ENCODE measurements at regions not wholly inside any gene's neighbourhood (a gene's known extent, or its start where the extent isn't known, plus 50 kb on each side); places are given as distances from the start of the nearest gene placed in this dataset.

DNA sequence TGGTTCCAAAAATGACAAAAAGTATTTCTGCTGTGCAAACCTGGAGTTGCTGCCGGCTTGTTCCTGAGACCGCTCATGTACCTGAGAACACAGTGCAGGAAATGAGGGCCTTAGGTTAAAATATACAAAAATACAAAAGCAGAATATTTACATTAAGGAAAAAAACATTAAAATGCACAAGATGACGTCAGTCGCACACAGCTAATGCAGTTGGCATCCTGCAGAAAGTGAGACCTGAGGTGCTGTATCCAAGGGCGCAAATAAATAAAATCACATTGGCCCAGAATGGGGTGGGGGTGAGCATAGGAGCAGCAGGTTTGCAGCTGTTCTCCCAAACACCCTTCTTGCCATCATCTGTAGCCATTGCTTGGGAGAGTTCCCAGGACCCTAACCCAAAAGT lies 310.6 kb upstream of the BTBD3 start:
- no peak overlapping the region for H2AFZ ChIP-seq (ENCODE audit: low read depth)
- TF ChIP-seq MXI1 (IDR thresholded peaks at IDR 0.05; ENCODE audit: low read depth, low read length) (no peak), TEAD4 (IDR thresholded peaks at IDR 0.05; ENCODE audit: borderline replicate concordance, insufficient read depth) (no peak), FOSL2 (IDR thresholded peaks at IDR 0.05; ENCODE audit: borderline replicate concordance, low read depth) (no peak), MEF2A (IDR thresholded peaks at IDR 0.05; ENCODE audit: borderline replicate concordance, low read depth) (no peak), RXRA (IDR thresholded peaks at IDR 0.05; ENCODE audit: borderline replicate concordance, low read depth) (no peak), JUND (IDR thresholded peaks at IDR 0.05) (no peak), CHD2 (IDR thresholded peaks at IDR 0.05; ENCODE audit: low read length, partially characterized antibody) (no peak), SMC3 (IDR thresholded peaks at IDR 0.05; ENCODE audit: low read depth, low read length) (no peak), GATA2 (CRISPR knock-in tag; IDR thresholded peaks at IDR 0.05) (no peak), RFX5 (IDR thresholded peaks at IDR 0.05; ENCODE audit: low read length) (no peak), FOXM1 (IDR thresholded peaks at IDR 0.05; ENCODE audit: low read depth) (no peak), TCF12 (IDR thresholded peaks at IDR 0.05) (no peak), ELF1 (IDR thresholded peaks at IDR 0.05) (no peak)
- TF ChIP-seq, protein P1, sequence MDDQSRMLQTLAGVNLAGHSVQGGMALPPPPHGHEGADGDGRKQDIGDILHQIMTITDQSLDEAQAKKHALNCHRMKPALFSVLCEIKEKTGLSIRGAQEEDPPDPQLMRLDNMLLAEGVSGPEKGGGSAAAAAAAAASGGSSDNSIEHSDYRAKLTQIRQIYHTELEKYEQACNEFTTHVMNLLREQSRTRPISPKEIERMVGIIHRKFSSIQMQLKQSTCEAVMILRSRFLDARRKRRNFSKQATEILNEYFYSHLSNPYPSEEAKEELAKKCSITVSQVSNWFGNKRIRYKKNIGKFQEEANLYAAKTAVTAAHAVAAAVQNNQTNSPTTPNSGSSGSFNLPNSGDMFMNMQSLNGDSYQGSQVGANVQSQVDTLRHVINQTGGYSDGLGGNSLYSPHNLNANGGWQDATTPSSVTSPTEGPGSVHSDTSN (IDR thresholded peaks at IDR 0.05), result no peak
- TF ChIP-seq, protein P2, sequence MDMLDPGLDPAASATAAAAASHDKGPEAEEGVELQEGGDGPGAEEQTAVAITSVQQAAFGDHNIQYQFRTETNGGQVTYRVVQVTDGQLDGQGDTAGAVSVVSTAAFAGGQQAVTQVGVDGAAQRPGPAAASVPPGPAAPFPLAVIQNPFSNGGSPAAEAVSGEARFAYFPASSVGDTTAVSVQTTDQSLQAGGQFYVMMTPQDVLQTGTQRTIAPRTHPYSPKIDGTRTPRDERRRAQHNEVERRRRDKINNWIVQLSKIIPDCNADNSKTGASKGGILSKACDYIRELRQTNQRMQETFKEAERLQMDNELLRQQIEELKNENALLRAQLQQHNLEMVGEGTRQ (IDR thresholded peaks at IDR 0.05; ENCODE audit: borderline replicate concordance, low read depth, low read length), result no peak
- TF ChIP-seq, protein P3, sequence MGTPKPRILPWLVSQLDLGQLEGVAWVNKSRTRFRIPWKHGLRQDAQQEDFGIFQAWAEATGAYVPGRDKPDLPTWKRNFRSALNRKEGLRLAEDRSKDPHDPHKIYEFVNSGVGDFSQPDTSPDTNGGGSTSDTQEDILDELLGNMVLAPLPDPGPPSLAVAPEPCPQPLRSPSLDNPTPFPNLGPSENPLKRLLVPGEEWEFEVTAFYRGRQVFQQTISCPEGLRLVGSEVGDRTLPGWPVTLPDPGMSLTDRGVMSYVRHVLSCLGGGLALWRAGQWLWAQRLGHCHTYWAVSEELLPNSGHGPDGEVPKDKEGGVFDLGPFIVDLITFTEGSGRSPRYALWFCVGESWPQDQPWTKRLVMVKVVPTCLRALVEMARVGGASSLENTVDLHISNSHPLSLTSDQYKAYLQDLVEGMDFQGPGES (IDR thresholded peaks at IDR 0.05; ENCODE audit: low read depth, low read length), result no peak
- no peaks in the 10 kb centered on the region for H3K4me1 ChIP-seq (ENCODE audit: control insufficient read depth in 1 of 2, insufficient read depth in 2 of 2, low read depth in 1 of 2, low read length in 1 of 2)
- no peak for DNase-seq
- H3K79me2 ChIP-seq (ENCODE audit: insufficient read depth), result no peaks in the 10 kb centered on the region
- ChIA-PET POLR2A (no interaction called here), CTCF (no interaction called here)
- no peaks in the 10 kb centered on the region for H3F3A ChIP-seq (replicated peaks; ENCODE audit: insufficient read depth)
- no peak overlapping the region for H3K4me2 ChIP-seq
- no peak overlapping the region for H3K9ac ChIP-seq
- no peaks in the 10 kb centered on the region for H4K20me1 ChIP-seq (ENCODE audit: insufficient read depth)
- WGBS (ENCODE audit: low lambda C conversion rate), result 62% methylated on average over 5 of the region's 5 CpGs
- H3K27me3 ChIP-seq (ENCODE audit: insufficient read depth), result no peaks in the 10 kb centered on the region
- H3K9me2 ChIP-seq, result no peaks in the 10 kb centered on the region
- no peak overlapping the region for H3K27ac ChIP-seq (ENCODE audit: low read depth in 2 of 2, low read length in 1 of 2)
- no peaks in the 10 kb centered on the region for H3K9me3 ChIP-seq
- H3K4me3 ChIP-seq (ENCODE audit: low read depth in 2 of 2, low read length in 1 of 2), result no peak overlapping the region
- no peaks in the 10 kb centered on the region for H3K36me3 ChIP-seq (replicated peaks in 1 of 2; ENCODE audit: control insufficient read depth in 1 of 2, insufficient read depth in 2 of 2, low read length in 1 of 2)

DNA sequence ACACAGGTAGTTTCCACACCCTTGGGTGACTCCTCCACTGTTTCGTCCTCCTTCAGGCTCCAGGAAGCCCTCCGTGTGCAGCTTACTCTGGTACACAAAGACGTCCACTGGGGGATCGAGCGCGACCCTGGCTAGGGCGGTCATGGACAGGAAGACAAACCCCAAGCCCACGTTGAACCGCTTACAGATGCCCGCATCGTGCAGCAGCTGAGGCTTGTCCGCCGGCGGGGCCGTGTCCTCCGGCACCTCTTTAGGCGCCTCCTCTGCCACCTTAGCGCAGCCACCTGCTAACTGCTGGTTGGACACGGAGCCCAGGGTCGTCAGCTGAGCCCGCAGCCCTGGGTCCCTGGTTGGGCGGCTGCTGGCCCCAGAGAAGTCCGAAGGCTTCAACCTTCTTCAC lies 309.0 kb upstream of the BTBD3 start:
- Histone ChIP-seq H3K4me2 (no peak overlapping the region), H3K27ac (ENCODE audit: low read depth in 2 of 2, low read length in 1 of 2) (no peak overlapping the region), H3K4me3 (ENCODE audit: low read depth in 2 of 2, low read length in 1 of 2) (no peak overlapping the region), H3K9me3 (no peaks in the 10 kb centered on the region), H3K9me2 (no peaks in the 10 kb centered on the region), H3K27me3 (ENCODE audit: insufficient read depth) (no peaks in the 10 kb centered on the region), H3K9ac (no peak overlapping the region), H2AFZ (ENCODE audit: low read depth) (no peak overlapping the region), H4K20me1 (ENCODE audit: insufficient read depth) (no peaks in the 10 kb centered on the region), H3K4me1 (ENCODE audit: control insufficient read depth in 1 of 2, insufficient read depth in 2 of 2, low read depth in 1 of 2, low read length in 1 of 2) (no peaks in the 10 kb centered on the region), H3K36me3 (replicated peaks in 1 of 2; ENCODE audit: control insufficient read depth in 1 of 2, insufficient read depth in 2 of 2, low read length in 1 of 2) (no peaks in the 10 kb centered on the region), H3K79me2 (ENCODE audit: insufficient read depth) (no peaks in the 10 kb centered on the region), H3F3A (replicated peaks; ENCODE audit: insufficient read depth) (no peaks in the 10 kb centered on the region)
- POLR2A ChIA-PET, result no interaction called here
- WGBS (ENCODE audit: low lambda C conversion rate), result 54% methylated on average over 9 of the region's 23 CpGs
- no peak for DNase-seq
- CTCF ChIA-PET, result no interaction called here
- TF ChIP-seq SIN3A (IDR thresholded peaks at IDR 0.05; ENCODE audit: borderline replicate concordance, low read depth, low read length) (no peak), RFX5 (IDR thresholded peaks at IDR 0.05; ENCODE audit: low read length) (no peak), TAF1 (IDR thresholded peaks at IDR 0.05; ENCODE audit: borderline replicate concordance, low read depth, low read length) (no peak), MEF2A (IDR thresholded peaks at IDR 0.05; ENCODE audit: borderline replicate concordance, low read depth) (no peak), FOSL2 (IDR thresholded peaks at IDR 0.05; ENCODE audit: borderline replicate concordance, low read depth) (no peak)
- TF ChIP-seq, protein P4, sequence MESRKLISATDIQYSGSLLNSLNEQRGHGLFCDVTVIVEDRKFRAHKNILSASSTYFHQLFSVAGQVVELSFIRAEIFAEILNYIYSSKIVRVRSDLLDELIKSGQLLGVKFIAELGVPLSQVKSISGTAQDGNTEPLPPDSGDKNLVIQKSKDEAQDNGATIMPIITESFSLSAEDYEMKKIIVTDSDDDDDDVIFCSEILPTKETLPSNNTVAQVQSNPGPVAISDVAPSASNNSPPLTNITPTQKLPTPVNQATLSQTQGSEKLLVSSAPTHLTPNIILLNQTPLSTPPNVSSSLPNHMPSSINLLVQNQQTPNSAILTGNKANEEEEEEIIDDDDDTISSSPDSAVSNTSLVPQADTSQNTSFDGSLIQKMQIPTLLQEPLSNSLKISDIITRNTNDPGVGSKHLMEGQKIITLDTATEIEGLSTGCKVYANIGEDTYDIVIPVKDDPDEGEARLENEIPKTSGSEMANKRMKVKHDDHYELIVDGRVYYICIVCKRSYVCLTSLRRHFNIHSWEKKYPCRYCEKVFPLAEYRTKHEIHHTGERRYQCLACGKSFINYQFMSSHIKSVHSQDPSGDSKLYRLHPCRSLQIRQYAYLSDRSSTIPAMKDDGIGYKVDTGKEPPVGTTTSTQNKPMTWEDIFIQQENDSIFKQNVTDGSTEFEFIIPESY (IDR thresholded peaks at IDR 0.05; ENCODE audit: borderline replicate concordance, low read depth), result no peak
- TF ChIP-seq, protein P1 (IDR thresholded peaks at IDR 0.05), result no peak
- TF ChIP-seq, protein P5, sequence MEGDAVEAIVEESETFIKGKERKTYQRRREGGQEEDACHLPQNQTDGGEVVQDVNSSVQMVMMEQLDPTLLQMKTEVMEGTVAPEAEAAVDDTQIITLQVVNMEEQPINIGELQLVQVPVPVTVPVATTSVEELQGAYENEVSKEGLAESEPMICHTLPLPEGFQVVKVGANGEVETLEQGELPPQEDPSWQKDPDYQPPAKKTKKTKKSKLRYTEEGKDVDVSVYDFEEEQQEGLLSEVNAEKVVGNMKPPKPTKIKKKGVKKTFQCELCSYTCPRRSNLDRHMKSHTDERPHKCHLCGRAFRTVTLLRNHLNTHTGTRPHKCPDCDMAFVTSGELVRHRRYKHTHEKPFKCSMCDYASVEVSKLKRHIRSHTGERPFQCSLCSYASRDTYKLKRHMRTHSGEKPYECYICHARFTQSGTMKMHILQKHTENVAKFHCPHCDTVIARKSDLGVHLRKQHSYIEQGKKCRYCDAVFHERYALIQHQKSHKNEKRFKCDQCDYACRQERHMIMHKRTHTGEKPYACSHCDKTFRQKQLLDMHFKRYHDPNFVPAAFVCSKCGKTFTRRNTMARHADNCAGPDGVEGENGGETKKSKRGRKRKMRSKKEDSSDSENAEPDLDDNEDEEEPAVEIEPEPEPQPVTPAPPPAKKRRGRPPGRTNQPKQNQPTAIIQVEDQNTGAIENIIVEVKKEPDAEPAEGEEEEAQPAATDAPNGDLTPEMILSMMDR (IDR thresholded peaks at IDR 0.05), result no peak
